ENCODE measurements at regions not wholly inside any gene's neighbourhood (a gene's known extent, or its start where the extent isn't known, plus 50 kb on each side); places are given as distances from the start of the nearest gene placed in this dataset.

GRCh38 chr14:97704316-97704885 lies 907.2 kb downstream of the VRK1 start:
- no peak for DNase-seq

GRCh38 chr14:97705107-97705506 lies 907.9 kb downstream of the VRK1 start:
- no peak for DNase-seq

- no peak for DNase-seq
Observed at GRCh38 chr14:97705976-97706375, 908.8 kb downstream of the VRK1 start.

- DNase-seq = no peak
Observed at GRCh38 chr14:97706819-97707218, 909.6 kb downstream of the VRK1 start.

- DNase-seq = no peak
Observed at GRCh38 chr14:97707603-97708002, 910.4 kb downstream of the VRK1 start.

GRCh38 chr14:97709552-97709951 lies 912.4 kb downstream of the VRK1 start:
- no peak for DNase-seq

GRCh38 chr14:97710726-97711125 lies 913.5 kb downstream of the VRK1 start:
- DNase-seq = no peak

- DNase-seq = no peak
Observed at GRCh38 chr14:97712471-97712870, 915.3 kb downstream of the VRK1 start.

- no peak for DNase-seq
Observed at GRCh38 chr14:97713023-97713422, 915.8 kb downstream of the VRK1 start.

GRCh38 chr14:97718886-97719442 lies 921.8 kb downstream of the VRK1 start:
- no peak for DNase-seq

GRCh38 chr14:97719931-97720330 lies 922.7 kb downstream of the VRK1 start:
- no peak for DNase-seq

- DNase-seq = no peak
Observed at GRCh38 chr14:97723351-97723750, 926.2 kb downstream of the VRK1 start.

- DNase-seq = no peak
Observed at GRCh38 chr14:97723819-97724218, 926.6 kb downstream of the VRK1 start.

- no peak for DNase-seq
Observed at GRCh38 chr14:97724265-97724731, 927.1 kb downstream of the VRK1 start.

GRCh38 chr14:97726676-97727075 lies 929.5 kb downstream of the VRK1 start:
- DNase-seq = no peak

- DNase-seq = no peak
Observed at GRCh38 chr14:97730706-97731105, 933.5 kb downstream of the VRK1 start.

- no peak for DNase-seq
Observed at GRCh38 chr14:97731800-97732199, 934.6 kb downstream of the VRK1 start.

GRCh38 chr14:97747316-97747715 lies 950.1 kb downstream of the VRK1 start:
- no peak for DNase-seq

- DNase-seq = no peak
Observed at GRCh38 chr14:97748616-97749015, 951.4 kb downstream of the VRK1 start.

GRCh38 chr14:97757491-97757890 lies 960.3 kb downstream of the VRK1 start:
- no peak for DNase-seq

- no peak for DNase-seq
Observed at GRCh38 chr14:97760050-97760449, 962.9 kb downstream of the VRK1 start.

- no peak for DNase-seq
Observed at GRCh38 chr14:97762386-97762785, 965.2 kb downstream of the VRK1 start.

- DNase-seq = no peak
Observed at GRCh38 chr14:97771340-97772045, 974.3 kb downstream of the VRK1 start.

- DNase-seq = no peak
Observed at GRCh38 chr14:97773598-97773997, 976.4 kb downstream of the VRK1 start.
